Endodermal cell (in vitro differentiated cells): ENCODE measurements at regions not wholly inside any gene's neighbourhood (a gene's known extent, or its start where the extent isn't known, plus 50 kb on each side); places are given as distances from the start of the nearest gene placed in this dataset.
"Not testable (repeated sequence)": the region's sequence is repeated elsewhere in the genome, so short reads cannot be mapped to it uniquely, and the experiment has no call there.

ENCODE experiments used
- DNase-seq: peaks from one replicate; pipeline ENCODE4 v3.0.0-alpha.2; 2017
- H3K27ac ChIP-seq: 2 replicates; pipeline ENCODE4 v1.5.1; 2013; ENCODE audit warnings: mild to moderate bottlenecking, low read depth, low read length, moderate library complexity
- H3K27me3 ChIP-seq: 2 replicates; pipeline ENCODE4 v1.6.1; 2013; ENCODE audit warnings: mild to moderate bottlenecking, low read length, moderate library complexity; ENCODE audit not compliant: insufficient read depth, control insufficient read depth, poor library complexity, severe bottlenecking
- H3K36me3 ChIP-seq: 2 replicates; pipeline ENCODE4 v1.7.0; 2013; ENCODE audit warnings: mild to moderate bottlenecking, low read length, moderate library complexity; ENCODE audit not compliant: control insufficient read depth, insufficient read depth
- H3K4me1 ChIP-seq: one replicate; pipeline ENCODE4 v1.7.0; 2013; ENCODE audit warnings: low read length; ENCODE audit not compliant: control insufficient read depth, insufficient read depth
- H3K4me3 ChIP-seq: 2 replicates; pipeline ENCODE4 v1.5.1; 2013; ENCODE audit warnings: mild to moderate bottlenecking, low read length, moderate library complexity
- H3K9ac ChIP-seq: 2 replicates; pipeline ENCODE4 v1.6.1; 2013; ENCODE audit warnings: mild to moderate bottlenecking, low read length, moderate library complexity; ENCODE audit not compliant: poor library complexity, severe bottlenecking; ENCODE audit errors: extremely low read depth
- H3K9me3 ChIP-seq: 2 replicates; pipeline ENCODE4 v1.6.1; 2013; ENCODE audit warnings: mild to moderate bottlenecking, low read length, moderate library complexity; ENCODE audit not compliant: control insufficient read depth
- H3K27ac Mint-ChIP-seq: 2 replicates; pipeline ENCODE4 v1.8.0; 2020; ENCODE audit warnings: mixed read lengths
- H3K27me3 Mint-ChIP-seq: 2 replicates; pipeline ENCODE4 v1.8.0; 2021; ENCODE audit warnings: mild to moderate bottlenecking, mixed read lengths; ENCODE audit not compliant: insufficient read depth
- H3K36me3 Mint-ChIP-seq: 2 replicates; pipeline ENCODE4 v1.8.0; 2020; ENCODE audit warnings: low read depth, mixed read lengths
- H3K4me1 Mint-ChIP-seq: 2 replicates; pipeline ENCODE4 v1.8.0; 2020; ENCODE audit warnings: mixed read lengths
- H3K4me3 Mint-ChIP-seq: 2 replicates; pipeline ENCODE4 v1.8.0; 2020; ENCODE audit warnings: mild to moderate bottlenecking, moderate library complexity, mixed read lengths
- H3K9me3 Mint-ChIP-seq: 2 replicates; pipeline ENCODE4 v1.8.0; 2020; ENCODE audit warnings: mild to moderate bottlenecking, mixed read lengths
- WGBS, 2 experiments: methylation state at CpG; one replicate each; pipeline versions ENCODE4 v1.1.5 to v1.1.7; 2013; ENCODE audit warnings: missing lambda C conversion rate in 2 of 2, mixed read lengths in 1 of 2; ENCODE audit not compliant: insufficient coverage in 1 of 2, insufficient read length in 1 of 2; 5-methylcytosine and 5-hydroxymethylcytosine counted together
- TF ChIP-seq, protein P1 (sequence below): fragments of 200-600 bp; sonication (generic); conservative IDR thresholded peaks from 2 replicates; pipeline ENCODE4 v1.5.0; 2021; ENCODE audit warnings: antibody characterized with exemption, mild to moderate bottlenecking

DNA sequence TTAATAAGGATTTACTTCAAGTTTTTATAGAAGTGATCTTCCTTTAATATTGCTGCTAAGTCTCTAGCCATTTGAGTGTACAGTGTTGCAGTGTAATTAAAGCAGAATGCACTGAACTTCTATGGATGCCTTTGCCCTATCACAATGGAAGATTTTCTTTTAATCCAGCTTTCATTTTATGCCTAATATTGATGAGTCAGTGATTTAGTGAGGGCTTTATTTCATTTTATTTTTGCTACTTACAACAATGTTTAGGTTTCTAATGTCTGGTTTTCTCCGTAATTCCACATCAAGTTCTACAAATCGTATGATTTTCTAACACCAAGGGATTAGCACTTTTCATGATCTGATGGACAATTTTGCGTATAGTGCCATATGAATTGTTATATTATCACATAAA, 504.1 kb downstream of the PCDH11X start:
- H3K27ac ChIP-seq, result no peak overlapping the region
- H3K9ac ChIP-seq, result no peak overlapping the region
- no peak overlapping the region for H3K4me3 ChIP-seq
- DNase-seq, result no peak
- Mint-ChIP-seq H3K27me3 (no peaks in the 10 kb centered on the region), H3K9me3 (peaks cover 42% of the 10 kb centered on the region), H3K36me3 (peaks cover 11% of the 10 kb centered on the region), H3K4me3 (no peak overlapping the region), H3K27ac (no peak overlapping the region), H3K4me1 (no peaks in the 10 kb centered on the region)
- no peaks in the 10 kb centered on the region for H3K36me3 ChIP-seq
- H3K4me1 ChIP-seq, result no peaks in the 10 kb centered on the region
- peaks cover 13% of the 10 kb centered on the region for H3K9me3 ChIP-seq
- no peaks in the 10 kb centered on the region for H3K27me3 ChIP-seq
- TF ChIP-seq, protein P1, sequence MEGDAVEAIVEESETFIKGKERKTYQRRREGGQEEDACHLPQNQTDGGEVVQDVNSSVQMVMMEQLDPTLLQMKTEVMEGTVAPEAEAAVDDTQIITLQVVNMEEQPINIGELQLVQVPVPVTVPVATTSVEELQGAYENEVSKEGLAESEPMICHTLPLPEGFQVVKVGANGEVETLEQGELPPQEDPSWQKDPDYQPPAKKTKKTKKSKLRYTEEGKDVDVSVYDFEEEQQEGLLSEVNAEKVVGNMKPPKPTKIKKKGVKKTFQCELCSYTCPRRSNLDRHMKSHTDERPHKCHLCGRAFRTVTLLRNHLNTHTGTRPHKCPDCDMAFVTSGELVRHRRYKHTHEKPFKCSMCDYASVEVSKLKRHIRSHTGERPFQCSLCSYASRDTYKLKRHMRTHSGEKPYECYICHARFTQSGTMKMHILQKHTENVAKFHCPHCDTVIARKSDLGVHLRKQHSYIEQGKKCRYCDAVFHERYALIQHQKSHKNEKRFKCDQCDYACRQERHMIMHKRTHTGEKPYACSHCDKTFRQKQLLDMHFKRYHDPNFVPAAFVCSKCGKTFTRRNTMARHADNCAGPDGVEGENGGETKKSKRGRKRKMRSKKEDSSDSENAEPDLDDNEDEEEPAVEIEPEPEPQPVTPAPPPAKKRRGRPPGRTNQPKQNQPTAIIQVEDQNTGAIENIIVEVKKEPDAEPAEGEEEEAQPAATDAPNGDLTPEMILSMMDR, result no peak
- WGBS, 2 experiments, result 100% methylated on average over 2 of the region's 3 CpGs; no CpG with 5 or more reads in 1 of the 2 experiments

DNA sequence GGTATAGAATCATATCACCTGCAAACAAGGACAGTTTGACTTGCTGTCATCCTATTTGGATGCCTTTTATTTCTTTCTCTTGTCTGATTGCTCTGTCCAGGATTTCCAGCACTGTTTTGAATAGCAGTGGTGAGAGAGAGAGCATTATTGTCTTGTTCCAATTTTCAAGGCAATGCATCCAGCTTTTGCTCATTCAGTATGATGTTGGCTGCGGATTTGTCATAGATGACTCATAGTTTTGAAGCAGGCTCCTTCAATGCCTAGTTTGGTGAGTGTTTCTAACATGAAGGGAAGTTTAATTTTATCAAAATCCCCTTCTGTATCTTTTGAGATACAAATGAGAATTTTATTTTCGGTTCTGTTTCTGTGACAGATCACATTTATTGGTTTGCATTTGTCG, 518.9 kb downstream of the PCDH11X start:
- H3K36me3 Mint-ChIP-seq, H3K36me3 ChIP-seq, H3K9ac ChIP-seq, H3K27me3 Mint-ChIP-seq, H3K27me3 ChIP-seq, H3K4me3 Mint-ChIP-seq, H3K4me3 ChIP-seq, DNase-seq, H3K9me3 ChIP-seq, H3K27ac Mint-ChIP-seq, H3K4me1 ChIP-seq, H3K27ac ChIP-seq, H3K4me1 Mint-ChIP-seq: not testable (repeated sequence)
- peaks cover 20% of the 10 kb centered on the region for H3K9me3 Mint-ChIP-seq
- 90% methylated on average over 2 of the region's 3 CpGs; no CpG with 5 or more reads in 1 of the 2 experiments for WGBS, 2 experiments

DNA sequence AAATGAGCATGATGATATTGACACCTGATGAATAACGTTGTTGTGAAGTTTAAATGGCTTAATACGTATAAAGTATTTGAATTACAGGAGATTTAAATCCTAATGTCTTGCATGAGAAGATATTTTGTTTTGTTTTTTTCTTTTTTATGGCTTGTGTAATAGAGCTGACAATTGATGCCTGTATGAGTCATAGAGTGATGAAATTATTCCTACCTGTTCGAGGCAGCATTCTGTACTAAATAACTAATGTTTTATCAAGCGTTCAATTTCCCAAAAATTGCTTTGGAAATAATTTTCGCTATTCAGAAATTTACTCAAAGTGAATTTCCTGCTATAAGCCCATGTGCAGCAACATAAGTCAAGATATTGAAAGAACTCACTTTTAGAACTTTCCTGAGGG, 554.0 kb downstream of the PCDH11X start:
- H3K4me3 ChIP-seq, H3K9ac ChIP-seq, H3K4me3 Mint-ChIP-seq, H3K4me1 Mint-ChIP-seq, H3K27me3 ChIP-seq, H3K9me3 Mint-ChIP-seq, H3K4me1 ChIP-seq, H3K27ac Mint-ChIP-seq, H3K27ac ChIP-seq, H3K36me3 ChIP-seq, DNase-seq, H3K27me3 Mint-ChIP-seq, H3K36me3 Mint-ChIP-seq, H3K9me3 ChIP-seq: not testable (repeated sequence)
- WGBS, 2 experiments, result 91% methylated on average over 2 of the region's 5 CpGs; no CpG with 5 or more reads in 1 of the 2 experiments

GRCh38 chrX:92351065-92351464, 571.9 kb downstream of the PCDH11X start:
- not testable (repeated sequence) for H3K4me1 Mint-ChIP-seq, H3K9me3 Mint-ChIP-seq, H3K36me3 ChIP-seq, DNase-seq, H3K9me3 ChIP-seq, H3K27ac Mint-ChIP-seq, H3K27me3 Mint-ChIP-seq, H3K9ac ChIP-seq, H3K27me3 ChIP-seq, H3K4me3 Mint-ChIP-seq, H3K36me3 Mint-ChIP-seq, H3K4me1 ChIP-seq, H3K27ac ChIP-seq, H3K4me3 ChIP-seq
- 91 to 95% methylated on average over 3 to 4 of the region's 6 CpGs for WGBS, 2 experiments
